GM19239 (cell line): ENCODE measurements at regions not wholly inside any gene's neighbourhood (a gene's known extent, or its start where the extent isn't known, plus 50 kb on each side); places are given as distances from the start of the nearest gene placed in this dataset.
"Not testable (repeated sequence)": the region's sequence is repeated elsewhere in the genome, so short reads cannot be mapped to it uniquely, and the experiment has no call there.

Experiments used
- DNase-seq: peaks from one replicate; pipeline ENCODE4 v3.0.0; 2011; ENCODE audit warnings: low spot score; ENCODE audit not compliant: insufficient read length
- FAIRE-seq: peaks from 2 replicates; lab custom pipeline; 2011; peaks lifted over from hg19 to GRCh38; lab: Jason Lieb, UNC

DNA sequence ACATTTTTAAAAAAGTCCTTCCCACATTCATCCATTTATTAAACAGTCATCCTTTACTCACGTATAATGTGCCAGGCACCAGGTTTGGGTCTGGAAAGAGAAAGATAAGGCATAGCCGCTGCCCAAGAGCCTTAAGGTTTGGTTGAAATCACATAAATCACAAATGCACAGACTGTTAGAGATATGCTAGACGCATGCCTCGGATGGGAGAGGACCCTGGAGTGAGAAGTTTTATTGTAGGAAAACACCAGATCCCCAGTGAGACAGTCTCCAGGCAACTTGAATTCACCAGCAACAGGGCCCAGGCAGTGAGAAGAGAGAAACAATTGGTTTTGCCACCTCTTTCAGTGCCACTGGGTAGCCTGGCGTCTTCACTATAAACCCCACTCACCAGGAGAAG lies 305.9 kb upstream of the AMIGO2 start:
- FAIRE-seq = no peak
- DNase-seq = no peak

DNA sequence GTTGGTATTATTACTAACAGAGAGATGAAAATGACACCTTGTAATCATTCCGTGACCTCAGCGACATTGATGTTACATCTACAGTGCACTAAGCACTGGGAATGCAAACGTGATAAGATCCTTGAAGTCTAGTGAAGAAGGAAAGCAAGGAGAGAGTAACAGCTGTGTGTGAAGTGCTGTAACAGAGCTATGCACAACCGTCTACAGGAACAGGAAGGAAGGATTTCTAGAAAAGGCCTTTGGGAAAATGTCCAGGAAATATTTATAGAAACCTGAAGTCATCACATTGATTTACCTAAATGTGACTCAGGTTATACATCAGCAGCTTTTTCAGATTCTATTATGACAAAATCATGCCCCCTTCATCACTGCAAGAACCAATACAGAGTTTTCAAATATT lies 304.2 kb upstream of the AMIGO2 start:
- FAIRE-seq (peak; percentile 63), DNase-seq (no peak)

DNA sequence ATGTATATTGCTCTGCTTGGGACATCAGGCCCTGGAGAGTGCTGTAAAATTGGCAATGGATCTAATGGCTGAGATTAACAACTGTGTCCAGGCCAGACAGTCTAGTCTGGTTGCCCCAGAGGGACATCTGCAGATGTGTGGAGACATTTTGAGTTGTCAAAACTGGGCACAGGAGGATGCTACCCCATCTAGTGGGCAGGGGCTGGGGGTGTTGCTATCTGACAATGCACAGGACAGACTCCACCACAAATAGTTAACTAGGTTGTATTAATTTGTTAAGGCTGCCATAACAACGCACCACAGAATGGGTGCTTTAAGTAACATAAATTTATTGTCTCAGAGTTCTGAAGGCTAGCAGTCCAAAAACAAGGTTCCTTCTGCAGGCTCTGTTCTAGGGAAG lies 302.5 kb upstream of the AMIGO2 start:
- DNase-seq (no peak), FAIRE-seq (no peak)

DNA sequence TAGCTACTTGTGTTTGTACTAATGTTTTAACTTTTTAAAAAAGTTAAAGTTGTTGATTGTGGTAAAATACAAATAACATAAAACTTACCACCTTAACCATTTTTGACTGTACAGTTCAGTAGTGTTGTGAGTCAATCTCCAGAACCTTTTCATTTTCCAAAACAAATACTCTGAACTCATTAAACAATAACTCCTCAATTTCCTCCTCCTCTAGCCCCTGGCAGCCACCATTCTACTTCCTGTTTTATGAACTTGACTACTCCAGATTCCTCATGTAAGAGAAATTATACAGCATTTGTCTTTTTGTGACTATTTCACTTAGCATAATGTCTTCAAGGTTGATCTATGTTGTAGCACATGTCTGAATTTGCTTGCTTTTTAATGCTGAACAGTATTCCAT lies 299.1 kb upstream of the AMIGO2 start:
- DNase-seq (no peak), FAIRE-seq (no peak)

DNA sequence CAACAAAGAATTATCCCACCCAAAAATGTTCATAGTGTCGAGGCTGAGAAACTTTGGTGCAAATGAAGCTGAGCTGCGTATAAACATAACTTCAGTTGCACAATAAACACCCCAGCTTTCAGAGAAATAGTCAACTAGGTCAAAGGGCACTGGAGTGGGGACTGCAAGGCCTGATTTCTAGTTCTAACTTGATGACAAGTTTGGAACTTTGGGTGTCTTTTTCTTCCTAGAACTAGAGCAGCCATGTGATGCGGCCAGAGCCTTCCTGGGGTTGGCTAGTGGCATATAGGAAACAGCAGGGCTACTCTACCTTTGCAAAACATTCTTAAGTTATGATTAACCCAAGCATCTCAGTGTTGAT lies 298.4 kb upstream of the AMIGO2 start:
- FAIRE-seq (no peak), DNase-seq (no peak)

DNA sequence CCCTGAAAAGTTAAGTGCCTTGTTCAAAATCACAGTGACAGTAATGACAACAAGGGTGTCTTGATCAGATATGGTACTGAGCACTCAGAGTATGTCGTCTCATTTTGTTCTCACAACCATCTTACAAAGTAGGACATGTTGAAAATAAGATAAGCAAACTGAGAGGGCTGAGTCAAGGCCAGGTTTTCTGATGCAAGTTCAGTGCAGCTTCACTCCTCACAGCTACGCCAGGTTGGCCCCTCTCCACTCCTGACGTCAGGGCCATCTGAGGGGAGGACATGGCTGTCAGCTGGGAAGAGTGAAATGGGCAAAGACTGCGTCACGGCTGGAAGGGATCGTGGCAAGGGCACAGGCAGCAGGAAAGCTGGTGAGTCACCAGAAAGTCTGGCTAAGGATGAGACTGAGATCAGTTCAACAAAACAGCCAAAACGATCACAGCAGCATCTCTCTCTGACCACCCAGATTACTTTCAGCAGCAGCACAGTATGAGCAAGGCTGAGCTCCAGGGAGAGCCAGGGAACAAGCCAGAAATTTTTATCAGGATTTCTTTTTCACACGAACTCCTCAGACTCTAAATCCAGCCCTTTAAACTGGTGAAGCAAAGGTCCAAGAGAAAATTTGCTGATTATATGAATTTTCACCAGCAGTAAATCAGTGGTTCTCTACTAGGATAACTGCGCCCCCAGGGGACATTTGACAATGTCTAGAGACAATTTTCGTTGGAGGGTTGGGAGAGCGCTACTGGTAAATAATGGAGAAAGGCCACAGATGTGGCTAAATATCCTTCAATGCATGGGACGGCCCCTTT lies 297.9 kb upstream of the AMIGO2 start:
- no peak for FAIRE-seq

DNA sequence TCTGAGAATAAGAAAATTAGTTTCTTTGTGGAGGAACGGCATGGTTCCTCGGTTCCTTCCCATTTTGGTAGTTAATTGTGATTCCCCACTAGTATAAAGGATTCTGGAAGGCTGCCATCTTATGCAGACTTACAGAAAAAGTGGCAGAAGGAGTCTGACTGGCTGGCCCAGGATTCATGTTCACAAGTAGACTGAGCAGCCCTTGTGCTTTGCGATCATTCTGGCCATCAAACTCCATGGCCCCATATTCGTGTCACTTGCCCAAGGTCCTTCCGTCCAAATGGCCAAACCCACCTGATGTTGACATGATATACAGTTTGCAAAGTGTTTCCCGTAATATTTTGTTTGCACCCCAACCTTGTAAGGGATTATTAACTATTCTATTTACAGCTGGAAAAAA lies 297.2 kb upstream of the AMIGO2 start:
- DNase-seq (no peak), FAIRE-seq (no peak)

More for the DNA sequence above, 297.9 kb upstream of the AMIGO2 start:
- DNase-seq = no peak

DNA sequence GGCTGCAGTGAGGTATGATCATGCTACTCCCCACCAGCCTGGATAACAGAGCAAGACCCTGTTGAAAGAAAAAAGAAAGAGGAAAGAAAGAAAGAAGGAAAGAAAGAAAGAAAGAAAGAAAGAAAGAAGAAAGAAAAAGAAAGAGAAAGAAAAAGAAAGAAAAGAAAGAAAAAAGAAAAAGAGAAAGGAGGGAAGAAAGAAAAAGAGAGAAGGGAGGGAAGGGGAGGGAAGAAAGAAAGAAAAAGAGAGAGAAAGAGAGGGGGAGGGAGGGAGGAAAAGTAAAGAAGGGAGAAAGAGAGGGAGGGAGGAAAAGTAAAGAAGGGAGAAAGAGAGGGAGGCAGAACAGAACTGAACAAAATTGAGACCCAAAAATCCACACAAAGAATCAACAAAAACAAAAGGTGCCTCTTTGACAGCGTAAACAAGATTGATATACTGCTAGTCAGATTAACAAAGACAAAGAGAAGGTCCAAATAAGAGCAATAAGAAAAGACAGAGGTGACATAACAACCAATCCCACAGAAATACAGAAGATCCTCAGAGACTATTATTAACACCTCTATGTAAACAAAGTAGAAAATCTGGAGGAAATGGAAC lies 293.9 kb upstream of the AMIGO2 start:
- DNase-seq (no peak), FAIRE-seq (no peak)

DNA sequence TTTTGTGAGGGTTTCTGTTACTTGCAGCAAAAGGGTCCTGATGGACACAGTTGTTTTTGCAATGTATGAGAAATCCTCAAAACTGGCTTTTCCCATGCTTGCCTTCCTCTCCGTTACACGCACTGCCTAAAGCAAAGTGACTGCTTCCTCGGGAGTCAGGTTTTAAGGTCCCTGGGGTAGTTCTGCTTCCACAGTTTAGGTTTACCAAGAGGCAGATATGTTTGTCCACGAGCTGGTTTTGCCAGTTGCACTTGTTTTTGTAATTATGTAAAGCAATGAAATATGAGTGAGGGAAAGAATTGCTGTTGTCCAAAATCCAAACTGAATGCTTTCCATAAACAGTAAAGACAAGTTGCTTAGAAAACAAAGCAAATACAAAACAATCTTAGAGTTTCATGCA lies 290.7 kb upstream of the AMIGO2 start:
- FAIRE-seq (no peak), DNase-seq (no peak)

DNA sequence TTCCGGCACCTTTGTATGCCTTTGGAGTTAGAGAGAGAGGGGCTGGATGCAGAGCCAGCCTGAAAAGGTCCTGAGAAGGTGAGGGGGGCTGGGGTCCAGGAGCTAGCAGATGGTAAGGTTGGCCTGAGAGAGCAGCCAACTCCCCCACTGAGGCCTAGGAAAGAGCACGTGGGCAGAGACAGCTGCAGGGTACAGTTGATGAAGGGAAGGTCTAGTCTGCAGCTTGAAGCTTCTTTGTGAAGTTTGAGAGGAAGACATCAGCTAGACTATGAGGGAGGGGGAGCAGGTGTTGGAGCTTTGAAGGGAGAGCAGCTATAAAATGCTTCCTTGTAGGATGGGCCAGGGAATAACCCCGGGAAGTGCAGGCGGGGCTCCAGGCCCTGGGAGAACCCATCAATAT lies 289.3 kb upstream of the AMIGO2 start:
- no peak for FAIRE-seq
- DNase-seq = no peak

DNA sequence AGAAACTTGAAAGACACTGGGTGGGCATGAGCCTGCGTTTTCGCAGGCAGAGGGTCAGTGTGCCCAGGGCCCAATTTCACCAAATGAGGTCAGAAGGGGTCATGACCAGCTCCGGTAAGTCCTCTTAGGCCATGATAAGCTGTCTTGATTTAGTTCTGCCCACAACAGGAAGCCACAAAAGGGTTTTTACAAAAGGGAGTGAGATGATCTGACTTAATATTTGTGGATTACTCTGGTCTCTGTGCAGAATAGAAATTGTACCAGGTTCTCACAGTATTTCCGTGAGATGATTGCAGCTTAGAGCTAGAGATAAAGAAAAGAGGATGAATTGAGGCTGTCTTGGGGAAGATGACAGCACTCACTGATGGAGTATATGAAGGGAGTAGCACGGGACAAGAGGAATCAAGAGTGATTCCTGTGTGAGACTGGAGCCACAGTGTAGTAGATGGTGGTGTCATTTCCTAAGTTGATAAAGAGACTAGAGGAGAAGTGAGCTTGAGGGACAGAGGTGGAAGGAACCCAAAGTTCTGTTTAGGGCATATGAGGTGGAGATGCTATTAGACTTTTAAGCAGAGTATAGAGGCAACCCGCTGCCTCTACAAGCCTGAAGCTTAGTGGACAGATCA lies 288.3 kb upstream of the AMIGO2 start:
- FAIRE-seq (no peak), DNase-seq (no peak)

DNA sequence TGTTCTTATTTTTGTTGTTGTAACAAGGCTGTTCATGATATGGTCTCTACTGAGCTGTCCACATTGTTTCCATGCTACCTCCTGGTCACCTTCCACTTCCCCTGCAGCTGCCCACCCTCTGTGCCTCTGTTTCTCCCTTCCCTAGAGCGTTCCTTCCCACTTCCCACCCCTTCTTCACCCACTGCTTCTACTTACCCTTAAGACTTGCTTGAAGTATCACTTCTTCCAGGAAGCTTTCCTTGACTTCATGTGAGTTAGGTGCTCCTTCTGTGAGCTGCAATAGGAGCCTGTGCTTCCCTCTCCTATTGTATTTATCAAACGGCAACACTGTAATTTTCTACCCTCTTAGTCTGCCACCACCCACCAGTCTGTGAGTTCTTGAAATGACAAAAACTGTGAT lies 286.8 kb upstream of the AMIGO2 start:
- no peak for DNase-seq
- FAIRE-seq = no peak

DNA sequence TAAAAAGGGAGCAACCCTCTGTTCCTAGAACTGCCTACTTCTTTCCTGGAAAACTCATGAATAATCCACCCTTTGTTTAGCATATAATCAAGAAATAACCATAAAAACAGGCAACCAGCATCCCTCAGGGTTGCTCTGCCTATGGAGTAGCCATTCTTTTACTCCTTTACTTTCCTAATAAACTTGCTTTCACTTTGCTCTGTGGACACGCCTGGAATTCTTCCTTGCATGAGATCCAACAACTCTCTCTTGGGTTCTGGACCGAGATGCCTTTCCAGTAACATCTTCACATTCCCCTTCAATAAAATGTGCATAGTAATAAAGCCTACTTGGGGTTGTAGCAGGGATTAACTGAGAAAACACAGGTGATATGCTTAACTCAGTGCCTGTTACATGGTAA lies 286.4 kb upstream of the AMIGO2 start:
- DNase-seq (no peak), FAIRE-seq (no peak)

DNA sequence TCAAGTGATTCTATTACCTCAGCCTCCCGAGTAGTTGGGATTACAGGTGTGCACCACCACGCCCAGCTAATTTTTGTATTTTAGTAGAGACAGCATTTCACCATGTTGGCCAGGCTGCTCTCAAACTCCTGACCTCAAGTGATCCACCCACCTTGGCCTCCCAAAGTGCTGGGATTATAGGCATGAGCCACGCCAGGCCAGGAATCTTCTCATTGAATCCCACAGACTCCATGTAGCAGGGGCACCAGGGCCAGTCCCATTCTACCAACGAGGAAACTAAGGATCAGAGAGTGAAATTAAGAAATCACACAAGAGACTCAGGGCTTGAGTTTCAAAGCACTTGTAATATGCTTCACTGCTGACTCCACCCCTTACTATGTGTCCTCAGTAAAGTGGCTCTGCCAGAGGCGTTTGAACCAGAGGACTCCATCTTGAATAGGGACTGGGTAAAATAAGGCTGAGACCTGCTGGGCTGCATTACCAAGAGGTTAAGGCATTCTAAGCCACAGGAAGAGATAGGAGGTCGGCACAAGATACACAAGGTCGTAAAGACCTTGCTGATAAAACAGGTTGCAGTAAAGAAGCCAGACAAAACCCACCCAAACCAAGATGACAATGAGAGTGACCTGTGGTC lies 285.8 kb upstream of the AMIGO2 start:
- not testable (repeated sequence) for FAIRE-seq

DNA sequence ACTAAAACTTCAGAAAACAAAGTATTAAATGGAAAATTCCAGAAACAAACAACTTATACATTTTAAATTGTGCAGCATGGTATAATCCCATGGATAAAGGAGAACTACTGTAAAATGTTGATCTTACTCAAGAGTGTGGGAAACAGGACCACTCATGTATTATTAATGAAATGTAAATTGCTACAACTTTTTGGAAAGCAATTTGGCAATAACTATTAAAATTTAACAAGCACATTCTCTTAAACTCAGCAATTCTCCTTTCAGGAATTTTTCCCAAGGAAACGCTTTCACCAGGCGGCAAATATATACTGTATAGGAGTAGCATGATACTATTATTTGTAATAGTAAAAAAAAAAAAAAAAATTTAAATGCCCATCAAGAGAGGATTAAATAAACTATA lies 284.5 kb upstream of the AMIGO2 start:
- DNase-seq (no peak), FAIRE-seq (no peak)

More for the DNA sequence above, 285.8 kb upstream of the AMIGO2 start:
- not testable (repeated sequence) for DNase-seq

DNA sequence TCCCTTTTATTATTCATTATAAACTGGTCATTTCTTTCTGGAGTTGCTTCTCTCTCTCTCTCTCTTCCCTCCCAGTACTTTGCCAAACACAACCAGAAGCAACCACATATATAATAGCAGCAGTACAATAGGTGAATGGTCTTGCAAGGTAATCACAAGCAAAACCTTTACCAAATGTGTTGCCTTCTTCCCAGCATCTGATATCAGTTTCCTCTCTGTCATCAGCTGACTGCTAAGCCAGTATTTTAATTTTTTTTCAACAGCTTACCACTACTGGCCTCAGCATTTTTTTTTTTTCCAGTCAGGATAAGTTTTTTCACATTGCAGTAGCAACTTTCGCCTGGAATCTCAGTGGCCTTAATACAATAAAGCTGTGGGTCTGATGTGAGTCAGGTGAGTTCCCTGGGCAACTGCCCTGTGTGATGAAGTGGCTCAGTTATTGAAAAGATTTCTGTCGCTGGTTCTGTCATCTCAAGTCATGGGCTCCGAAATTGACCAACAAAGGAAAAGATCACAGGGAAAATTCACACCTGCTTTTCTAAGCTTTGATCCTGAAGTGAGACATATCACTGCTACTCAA lies 282.5 kb upstream of the AMIGO2 start:
- DNase-seq (no peak), FAIRE-seq (no peak)

DNA sequence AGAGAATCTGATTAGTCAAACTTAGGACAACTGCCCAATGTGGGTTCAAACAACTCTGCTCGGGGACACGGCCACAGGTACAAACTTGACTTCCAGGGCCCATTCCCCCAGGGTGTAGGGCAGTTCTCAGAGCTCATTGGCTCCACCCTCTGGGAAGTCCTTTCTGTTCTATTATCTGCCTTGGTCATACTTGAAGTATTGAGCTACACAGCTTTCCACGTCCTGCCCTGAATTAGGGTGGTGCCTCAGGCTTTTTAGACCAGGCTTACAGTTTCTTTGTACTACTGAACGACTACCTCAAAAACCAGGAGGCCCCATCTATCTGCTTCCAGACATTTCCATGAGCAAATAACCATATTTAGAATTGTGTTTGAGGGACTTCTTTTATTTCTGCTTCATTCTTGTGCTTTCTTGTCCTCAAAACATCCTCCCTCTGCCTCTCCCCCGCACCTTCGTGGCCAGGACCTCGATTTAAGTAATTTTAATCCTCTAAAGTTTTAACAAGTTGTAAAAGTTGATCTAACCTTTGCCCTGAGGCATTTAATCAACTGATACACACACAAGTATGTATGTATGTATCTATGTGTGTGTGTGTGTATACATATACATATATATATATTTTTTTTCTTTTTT lies 281.7 kb upstream of the AMIGO2 start:
- DNase-seq (peak; percentile 25), FAIRE-seq (peak; percentile 92)

DNA sequence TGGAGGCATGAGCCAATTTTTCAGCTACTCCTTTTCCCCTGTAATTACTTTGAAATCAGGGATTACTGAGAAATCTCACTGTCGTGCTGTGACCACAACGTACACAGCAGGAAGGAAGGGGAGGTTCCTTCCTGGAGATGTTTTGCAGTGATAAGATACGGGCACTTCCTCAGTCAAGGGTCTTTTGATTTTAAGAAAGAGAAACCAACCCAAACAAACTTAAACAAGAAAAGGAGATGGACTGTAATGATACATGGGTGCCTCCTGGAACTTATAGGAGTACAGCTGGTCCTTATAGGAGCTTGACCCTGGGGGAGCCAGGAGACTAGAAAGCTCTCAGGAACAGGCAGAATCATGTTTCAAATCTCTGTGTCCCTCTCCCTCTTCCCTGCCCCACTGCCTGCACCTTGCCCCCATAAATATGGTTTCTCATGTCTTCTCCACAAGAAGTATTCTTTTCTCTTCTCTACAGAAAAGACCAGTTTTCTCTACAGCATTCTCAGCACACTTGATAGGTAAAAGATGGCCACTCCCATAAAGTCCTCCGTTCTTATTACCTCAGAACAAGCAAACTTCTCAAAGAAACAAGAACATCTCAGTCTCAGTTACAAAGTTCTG lies 281.1 kb upstream of the AMIGO2 start:
- peak; percentile 79 for FAIRE-seq
- DNase-seq = no peak

DNA sequence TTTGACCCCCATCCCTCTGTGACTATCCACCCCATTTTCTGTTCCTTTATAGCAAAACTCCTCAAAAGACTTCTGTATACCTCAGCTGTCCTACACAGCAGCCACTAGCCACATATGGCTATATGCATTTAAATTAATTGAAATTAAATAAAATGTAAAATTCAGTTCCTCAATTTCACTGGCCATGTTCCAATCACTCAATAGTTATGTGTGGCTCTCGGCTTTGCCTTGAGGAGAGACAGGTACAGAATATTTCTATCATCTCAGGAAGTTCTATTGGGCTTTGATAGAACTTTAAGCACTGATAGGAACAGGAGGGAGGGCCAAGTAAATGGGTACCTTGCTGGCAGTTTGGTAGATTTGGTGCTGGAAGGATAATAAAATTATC lies 280.3 kb upstream of the AMIGO2 start:
- no peak for DNase-seq
- FAIRE-seq = no peak
